Uterus (tissue), 2 donors: ENCODE measurements at regions not wholly inside any gene's neighbourhood (a gene's known extent, or its start where the extent isn't known, plus 50 kb on each side); places are given as distances from the start of the nearest gene placed in this dataset.

Source experiments
- CTCF ChIP-seq, 4 experiments: fragments of 200-600 bp in 2 of 4; fragments of 450-650 bp in 2 of 4; sonication (generic) in 2 of 4; IDR thresholded peaks; one replicate each; pipeline ENCODE4 v1.5.1; 2016 to 2019; ENCODE audit warnings: antibody characterized with exemption in 4 of 4, mild to moderate bottlenecking in 2 of 4, moderate library complexity in 1 of 4
- POLR2A ChIP-seq, 2 donors: fragments of 450-650 bp; IDR thresholded peaks; one replicate each; pipeline ENCODE4 v1.6.1; 2016; ENCODE audit warnings: antibody characterized with exemption in 2 of 2, mild to moderate bottlenecking in 1 of 2, moderate library complexity in 1 of 2

GRCh38 chr4:33661636-33662035 lies 2582.7 kb downstream of the ARAP2 start:
- no peak for TF ChIP-seq CTCF (IDR thresholded peaks at IDR 0.05)
- TF ChIP-seq POLR2A (IDR thresholded peaks at IDR 0.05): no peak
